Brain microvascular endothelial cell (primary cell): ENCODE measurements at regions not wholly inside any gene's neighbourhood (a gene's known extent, or its start where the extent isn't known, plus 50 kb on each side); places are given as distances from the start of the nearest gene placed in this dataset.
"Not testable (repeated sequence)": the region's sequence is repeated elsewhere in the genome, so short reads cannot be mapped to it uniquely, and the experiment has no call there.

Experiments used
- DNase-seq: peaks from one replicate; pipeline ENCODE4 v3.0.0-alpha.2; 2020
- H3K27ac ChIP-seq: fragments of 250-450 bp; sonication (Bioruptor Pico); 2 replicates; pipeline ENCODE4 v1.5.1; 2020; ENCODE audit warnings: mild to moderate bottlenecking, moderate library complexity
- H3K27me3 ChIP-seq: fragments of 250-450 bp; sonication (Bioruptor Pico); replicated peaks from 2 replicates; pipeline ENCODE4 v1.5.1; 2020; ENCODE audit warnings: mild to moderate bottlenecking
- H3K36me3 ChIP-seq: fragments of 250-450 bp; sonication (Bioruptor Pico); replicated peaks from 2 replicates; pipeline ENCODE4 v1.5.1; 2020; ENCODE audit warnings: mild to moderate bottlenecking
- H3K4me3 ChIP-seq: 2 replicates; pipeline ENCODE4 v1.5.1; 2011; ENCODE audit warnings: low read depth, mild to moderate bottlenecking, control low read depth, low read length, moderate library complexity
- CTCF ChIP-seq: IDR thresholded peaks from 2 replicates; pipeline ENCODE4 v1.5.1; 2011; ENCODE audit warnings: low read depth, mild to moderate bottlenecking, moderate library complexity, low read length, control low read depth, inconsistent platforms; ENCODE audit errors: missing control alignments
- in situ Hi-C: cut with HindIII; loops from 2 replicates; pipeline ENCODE4 v1.10.0; 2017; ENCODE audit warnings: low sequenced_read_pairs, low pct_ligation_motif_present

- Histone ChIP-seq H3K36me3 (no peaks in the 10 kb centered on the region), H3K4me3 (no peak overlapping the region), H3K27me3 (no peaks in the 10 kb centered on the region), H3K27ac (no peak overlapping the region)
- no peak for TF ChIP-seq CTCF
- in situ Hi-C loops: no loop called here
- DNase-seq: no peak
Measured at GRCh38 chrX:10697616-10698317, 77.4 kb upstream of the MID1 start.

- no peak overlapping the region for H3K27ac ChIP-seq
- H3K4me3 ChIP-seq: no peak overlapping the region
- no peak for DNase-seq
- no peaks in the 10 kb centered on the region for H3K27me3 ChIP-seq
- no peaks in the 10 kb centered on the region for H3K36me3 ChIP-seq
- in situ Hi-C loops: no loop called here
- no peak for TF ChIP-seq CTCF
Measured at GRCh38 chrX:10698318-10698640, 77.9 kb upstream of the MID1 start.

GRCh38 chrX:10702031-10702430 lies 81.6 kb upstream of the MID1 start:
- H3K4me3 ChIP-seq: no peak overlapping the region
- H3K36me3 ChIP-seq: no peaks in the 10 kb centered on the region
- TF ChIP-seq CTCF: no peak
- H3K27me3 ChIP-seq: no peaks in the 10 kb centered on the region
- in situ Hi-C loops: no loop called here
- H3K27ac ChIP-seq: no peak overlapping the region
- no peak for DNase-seq

- H3K36me3 ChIP-seq, H3K4me3 ChIP-seq, in situ Hi-C loops, DNase-seq, H3K27ac ChIP-seq, H3K27me3 ChIP-seq: not testable (repeated sequence)
- TF ChIP-seq CTCF: peak; percentile 21
Measured at GRCh38 chrX:10706342-10706741, 86.0 kb upstream of the MID1 start.

GRCh38 chrX:10707773-10708172 lies 87.4 kb upstream of the MID1 start:
- no peak for DNase-seq
- TF ChIP-seq CTCF: no peak
- Histone ChIP-seq H3K4me3 (no peak overlapping the region), H3K27ac (no peak overlapping the region), H3K36me3 (no peaks in the 10 kb centered on the region), H3K27me3 (no peaks in the 10 kb centered on the region)
- in situ Hi-C loops: no loop called here

- no peak for TF ChIP-seq CTCF
- DNase-seq: no peak
- H3K36me3 ChIP-seq: no peaks in the 10 kb centered on the region
- H3K27me3 ChIP-seq: no peaks in the 10 kb centered on the region
- H3K4me3 ChIP-seq: no peak overlapping the region
- in situ Hi-C loops: no loop called here
- no peak overlapping the region for H3K27ac ChIP-seq
Measured at GRCh38 chrX:10709276-10709675, 88.9 kb upstream of the MID1 start.
